Cardiac muscle cell (in vitro differentiated cells and primary cell): ENCODE measurements at regions not wholly inside any gene's neighbourhood (a gene's known extent, or its start where the extent isn't known, plus 50 kb on each side); places are given as distances from the start of the nearest gene placed in this dataset.

Source experiments
- DNase-seq, 2 donors: peaks; one replicate each; pipeline versions ENCODE4 v3.0.0 to v3.0.0-alpha.2; 2010 to 2017; ENCODE audit warnings: low read depth in 1 of 2, low spot score in 1 of 2
- H3K27ac ChIP-seq: fragments of 200-600 bp; sonication (generic); 2 replicates; pipeline ENCODE4 v1.5.1; 2016
- H3K27me3 ChIP-seq: fragments of 200-600 bp; sonication (generic); 2 replicates; pipeline ENCODE4 v1.6.0; 2016; ENCODE audit warnings: control low read depth
- H3K36me3 ChIP-seq: fragments of 200-600 bp; sonication (generic); 2 replicates; pipeline ENCODE4 v1.5.1; 2016; ENCODE audit warnings: control low read depth
- H3K4me1 ChIP-seq: fragments of 200-600 bp; sonication (generic); 2 replicates; pipeline ENCODE4 v1.8.1; 2017; ENCODE audit warnings: low read depth, mild to moderate bottlenecking, mixed run types
- H3K4me3 ChIP-seq: fragments of 200-600 bp; sonication (generic); 2 replicates; pipeline ENCODE4 v1.5.1; 2016; ENCODE audit warnings: mild to moderate bottlenecking
- H3K9me3 ChIP-seq: fragments of 200-600 bp; sonication (generic); 2 replicates; pipeline ENCODE4 v1.5.1; 2017; ENCODE audit warnings: low read depth, mild to moderate bottlenecking, control low read depth
- TF ChIP-seq, protein P1 (sequence below): IDR thresholded peaks from 2 replicates; pipeline ENCODE4 v1.5.1; 2012; ENCODE audit warnings: low read depth, mild to moderate bottlenecking, low read length

DNA sequence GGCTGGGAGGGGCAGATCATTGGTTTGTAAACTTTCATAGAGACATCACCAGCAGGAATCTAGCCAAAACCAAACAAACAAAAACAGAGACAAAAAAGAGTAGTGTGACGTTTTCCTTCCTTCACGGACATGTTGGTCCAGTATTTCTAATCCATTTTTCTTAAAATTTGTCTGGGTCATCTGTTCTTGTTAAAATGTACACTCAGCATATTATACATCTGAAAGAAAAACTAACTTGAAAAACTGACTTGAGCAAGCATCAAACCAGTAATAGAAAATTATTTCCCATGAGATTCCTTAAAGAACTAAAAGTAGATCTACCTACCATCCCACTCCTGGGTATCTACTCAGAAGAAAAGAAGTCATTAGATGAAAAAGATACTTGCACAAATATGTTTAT, 164.2 kb downstream of the KLF6 start:
- Histone ChIP-seq H3K4me3 (no peak overlapping the region), H3K27me3 (no peaks in the 10 kb centered on the region), H3K36me3 (no peaks in the 10 kb centered on the region), H3K27ac (no peak overlapping the region), H3K9me3 (no peaks in the 10 kb centered on the region), H3K4me1 (no peaks in the 10 kb centered on the region)
- DNase-seq = no peak
- TF ChIP-seq, protein P1, sequence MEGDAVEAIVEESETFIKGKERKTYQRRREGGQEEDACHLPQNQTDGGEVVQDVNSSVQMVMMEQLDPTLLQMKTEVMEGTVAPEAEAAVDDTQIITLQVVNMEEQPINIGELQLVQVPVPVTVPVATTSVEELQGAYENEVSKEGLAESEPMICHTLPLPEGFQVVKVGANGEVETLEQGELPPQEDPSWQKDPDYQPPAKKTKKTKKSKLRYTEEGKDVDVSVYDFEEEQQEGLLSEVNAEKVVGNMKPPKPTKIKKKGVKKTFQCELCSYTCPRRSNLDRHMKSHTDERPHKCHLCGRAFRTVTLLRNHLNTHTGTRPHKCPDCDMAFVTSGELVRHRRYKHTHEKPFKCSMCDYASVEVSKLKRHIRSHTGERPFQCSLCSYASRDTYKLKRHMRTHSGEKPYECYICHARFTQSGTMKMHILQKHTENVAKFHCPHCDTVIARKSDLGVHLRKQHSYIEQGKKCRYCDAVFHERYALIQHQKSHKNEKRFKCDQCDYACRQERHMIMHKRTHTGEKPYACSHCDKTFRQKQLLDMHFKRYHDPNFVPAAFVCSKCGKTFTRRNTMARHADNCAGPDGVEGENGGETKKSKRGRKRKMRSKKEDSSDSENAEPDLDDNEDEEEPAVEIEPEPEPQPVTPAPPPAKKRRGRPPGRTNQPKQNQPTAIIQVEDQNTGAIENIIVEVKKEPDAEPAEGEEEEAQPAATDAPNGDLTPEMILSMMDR = no peak

DNA sequence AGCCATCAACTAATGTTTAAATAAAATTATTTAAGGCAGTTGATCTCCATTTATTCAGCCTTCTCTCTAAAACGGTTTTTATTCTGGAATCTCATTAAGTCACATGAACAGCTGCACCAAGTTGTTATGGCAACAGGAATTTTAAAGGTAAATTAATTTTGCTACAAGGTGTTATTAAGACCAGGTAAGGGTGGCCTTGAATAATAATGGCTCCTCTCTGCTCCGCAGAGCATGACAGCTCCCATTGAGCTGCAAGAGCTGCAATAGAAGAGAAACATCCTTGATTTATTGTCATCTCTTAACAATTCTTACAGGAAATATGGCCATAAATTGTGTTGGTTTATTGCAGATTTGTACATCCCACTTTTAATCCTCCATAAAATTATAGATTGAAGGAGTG, 165.8 kb downstream of the KLF6 start:
- Histone ChIP-seq H3K27me3 (no peaks in the 10 kb centered on the region), H3K27ac (no peak overlapping the region), H3K36me3 (no peaks in the 10 kb centered on the region), H3K4me3 (no peak overlapping the region), H3K9me3 (no peaks in the 10 kb centered on the region), H3K4me1 (no peaks in the 10 kb centered on the region)
- DNase-seq = no peak
- TF ChIP-seq, protein P1 = no peak

DNA sequence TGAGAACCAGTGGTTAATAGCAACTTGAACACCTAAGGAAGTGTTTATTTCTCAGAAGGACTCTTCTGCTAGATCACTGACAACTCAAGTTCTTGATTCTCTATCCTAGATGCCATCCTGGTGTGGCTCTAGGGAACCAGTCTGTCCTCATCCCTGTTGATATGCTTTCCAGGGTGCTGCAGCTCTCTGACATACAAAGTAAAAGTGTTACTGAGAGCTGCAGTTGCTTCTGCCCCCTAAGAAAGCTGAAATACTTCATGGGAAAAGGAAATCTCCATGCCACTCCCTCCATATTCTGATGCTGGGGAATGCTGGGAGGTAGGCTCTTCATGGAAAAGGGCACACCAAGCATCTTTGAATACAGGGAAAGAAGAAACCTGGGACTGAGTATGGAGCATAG, 168.1 kb downstream of the KLF6 start:
- no peaks in the 10 kb centered on the region for H3K36me3 ChIP-seq
- no peak overlapping the region for H3K4me3 ChIP-seq
- no peak for DNase-seq
- TF ChIP-seq, protein P1 = no peak
- H3K27ac ChIP-seq = no peak overlapping the region
- no peaks in the 10 kb centered on the region for H3K27me3 ChIP-seq
- H3K4me1 ChIP-seq = no peaks in the 10 kb centered on the region
- no peaks in the 10 kb centered on the region for H3K9me3 ChIP-seq

DNA sequence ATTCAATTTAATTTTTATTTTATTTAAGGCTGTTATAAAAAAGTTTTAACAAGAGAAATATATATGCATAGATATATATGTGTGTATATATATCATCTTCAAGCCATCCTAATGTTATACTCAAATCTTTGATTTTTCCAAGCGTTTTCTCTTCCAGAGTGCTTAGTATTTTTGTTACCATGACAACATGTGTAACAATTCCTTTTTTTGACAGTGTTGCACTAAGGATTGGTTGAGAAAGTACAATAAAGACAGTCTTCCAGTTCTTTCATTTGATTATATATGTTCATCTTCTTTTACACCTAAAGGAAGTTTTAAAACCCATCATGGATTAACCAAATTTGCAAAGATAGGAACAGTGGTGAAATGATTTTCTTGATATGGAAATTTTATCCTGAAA, 171.7 kb downstream of the KLF6 start:
- H3K4me1 ChIP-seq = no peaks in the 10 kb centered on the region
- H3K27me3 ChIP-seq = no peaks in the 10 kb centered on the region
- no peaks in the 10 kb centered on the region for H3K36me3 ChIP-seq
- no peaks in the 10 kb centered on the region for H3K9me3 ChIP-seq
- no peak overlapping the region for H3K27ac ChIP-seq
- no peak for DNase-seq
- no peak overlapping the region for H3K4me3 ChIP-seq
- TF ChIP-seq, protein P1 = no peak

DNA sequence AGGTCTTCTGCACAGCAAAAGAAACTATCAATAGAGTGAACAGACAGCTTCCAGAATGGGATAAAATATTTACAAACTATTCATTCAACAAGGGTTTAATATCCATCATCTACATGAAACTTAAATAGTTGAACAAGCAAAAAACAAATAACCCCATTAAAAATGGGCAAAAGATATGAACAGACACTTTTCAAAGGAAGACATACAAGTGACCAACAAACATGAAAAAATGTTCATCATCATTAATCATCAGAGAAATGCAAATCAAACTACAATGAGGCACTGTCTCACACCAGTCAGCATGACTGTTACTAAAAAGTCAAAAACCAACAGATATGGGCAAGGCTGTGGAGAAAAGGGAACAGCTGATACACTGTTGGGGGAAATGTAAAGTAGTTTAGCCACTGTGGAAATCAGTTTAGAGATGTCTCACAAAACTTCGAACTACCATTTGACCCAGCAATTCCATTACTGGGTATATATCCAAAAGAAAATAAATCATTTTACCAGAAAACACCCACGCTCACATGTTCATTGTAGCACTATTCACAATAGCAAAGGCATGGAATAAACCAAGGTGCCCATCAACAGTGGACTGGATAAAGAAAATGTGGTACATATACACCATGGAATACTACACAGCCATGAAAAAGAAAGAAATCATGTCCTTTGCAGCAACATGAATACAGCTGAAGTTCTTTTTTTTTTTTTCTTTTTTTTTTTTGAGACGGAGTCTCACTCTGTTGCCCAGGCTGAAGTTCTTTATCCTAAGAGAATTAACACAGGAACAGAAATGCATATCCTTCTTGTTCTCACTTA, 172.6 kb downstream of the KLF6 start:
- Histone ChIP-seq H3K36me3 (no peaks in the 10 kb centered on the region), H3K27me3 (no peaks in the 10 kb centered on the region), H3K9me3 (no peaks in the 10 kb centered on the region), H3K4me3 (no peak overlapping the region), H3K4me1 (no peaks in the 10 kb centered on the region), H3K27ac (no peak overlapping the region)
- TF ChIP-seq, protein P1 = no peak
- DNase-seq = no peak
